SK-N-SH (cell line): ENCODE measurements at regions not wholly inside any gene's neighbourhood (a gene's known extent, or its start where the extent isn't known, plus 50 kb on each side); places are given as distances from the start of the nearest gene placed in this dataset.

Source experiments
- CTCF ChIA-PET: fragments of 300-600, 350-600 bp; formaldehyde crosslinking; extraction: SDS; loops from one replicate; lab custom pipeline; 2021; lab: Yijun Ruan, JAX
- POLR2A ChIA-PET: fragments of 350-600 bp; sonication (Branson Sonifier 250); formaldehyde crosslinking; extraction: SDS; loops from one replicate; lab custom pipeline; 2020; ENCODE audit warnings: antibody characterized with exemption, inconsistent platforms; lab: Yijun Ruan, JAX
- DNase-seq: peaks from one replicate; pipeline ENCODE4 v3.0.0; 2012
- H2AFZ ChIP-seq: fragments of 200-600 bp; sonication (generic); 2 replicates; pipeline ENCODE4 v1.8.1; 2016; ENCODE audit warnings: antibody characterized with exemption, mild to moderate bottlenecking, low read depth
- H3F3A ChIP-seq: fragments of 200-600 bp; sonication (generic); replicated peaks from 2 replicates; pipeline ENCODE3; 2016; ENCODE audit warnings: antibody characterized with exemption, mild to moderate bottlenecking; ENCODE audit not compliant: insufficient read depth
- H3K27ac ChIP-seq, 2 experiments: fragments of 200-500 bp in 1 of 2; fragments of 200-600 bp in 1 of 2; sonication (Bioruptor generic) in 1 of 2; sonication (generic), shearing (Covaris generic) in 1 of 2; 2 replicates each; pipeline versions ENCODE4 v1.5.1 to v1.6.1; 2014 to 2016; ENCODE audit warnings: low read depth in 2 of 2, inconsistent platforms in 1 of 2, low read length in 1 of 2, mild to moderate bottlenecking in 1 of 2, mixed read lengths in 1 of 2
- H3K27me3 ChIP-seq: fragments of 200-600 bp; sonication (generic), shearing (Covaris generic); 2 replicates; pipeline ENCODE4 v1.6.1; 2016; ENCODE audit warnings: mixed run types; ENCODE audit not compliant: insufficient read depth
- H3K36me3 ChIP-seq, 2 experiments: fragments of 200-500 bp in 1 of 2; fragments of 200-600 bp in 1 of 2; sonication (Bioruptor generic) in 1 of 2; sonication (generic) in 1 of 2; replicated peaks in 1 of 2; 2 replicates each; pipeline versions ENCODE3 to v1.5.1; 2014 to 2016; ENCODE audit warnings: low read length in 1 of 2, mild to moderate bottlenecking in 1 of 2; ENCODE audit not compliant: insufficient read depth in 2 of 2, control insufficient read depth in 1 of 2
- H3K4me1 ChIP-seq, 2 experiments: fragments of 200-500 bp in 1 of 2; fragments of 200-600 bp in 1 of 2; sonication (Bioruptor generic) in 1 of 2; sonication (generic), shearing (Covaris generic) in 1 of 2; 2 replicates each; pipeline versions ENCODE4 v1.5.1 to v1.6.1; 2014 to 2016; ENCODE audit warnings: low read depth in 1 of 2, low read length in 1 of 2, mixed run types in 1 of 2; ENCODE audit not compliant: insufficient read depth in 2 of 2, control insufficient read depth in 1 of 2
- H3K4me2 ChIP-seq: fragments of 200-600 bp; sonication (generic), shearing (Covaris generic); 2 replicates; pipeline ENCODE4 v1.6.1; 2017; ENCODE audit warnings: mixed run types
- H3K4me3 ChIP-seq, 2 experiments: fragments of 200-500 bp in 1 of 2; fragments of 200-600 bp in 1 of 2; sonication (Bioruptor generic) in 1 of 2; sonication (generic), shearing (Covaris generic) in 1 of 2; 2 replicates each; pipeline versions ENCODE4 v1.5.1 to v1.8.1; 2014 to 2016; ENCODE audit warnings: low read depth in 2 of 2, inconsistent platforms in 1 of 2, low read length in 1 of 2, mild to moderate bottlenecking in 1 of 2, mixed read lengths in 1 of 2, moderate library complexity in 1 of 2
- H3K79me2 ChIP-seq: fragments of 200-600 bp; sonication (generic); 2 replicates; pipeline ENCODE4 v1.8.1; 2017; ENCODE audit warnings: mild to moderate bottlenecking; ENCODE audit not compliant: insufficient read depth
- H3K9ac ChIP-seq: fragments of 200-600 bp; sonication (generic); 2 replicates; pipeline ENCODE4 v1.6.1; 2017; ENCODE audit warnings: mixed run types
- H3K9me2 ChIP-seq: fragments of 200-600 bp; sonication (generic); 2 replicates; pipeline ENCODE4 v1.6.1; 2017; ENCODE audit warnings: mixed run types
- H3K9me3 ChIP-seq: fragments of 200-600 bp; sonication (generic); 2 replicates; pipeline ENCODE4 v1.6.1; 2017; ENCODE audit warnings: mixed run types, mild to moderate bottlenecking, moderate library complexity
- H4K20me1 ChIP-seq: fragments of 200-600 bp; sonication (generic); 2 replicates; pipeline ENCODE4 v1.6.1; 2017; ENCODE audit warnings: mild to moderate bottlenecking, mixed run types; ENCODE audit not compliant: insufficient read depth
- CTCF ChIP-seq: fragments of 200-600 bp; sonication (generic); IDR thresholded peaks from 2 replicates; pipeline ENCODE4 v1.6.1; 2017; ENCODE audit warnings: antibody characterized with exemption, mild to moderate bottlenecking, moderate library complexity
- ELF1 ChIP-seq: IDR thresholded peaks from 2 replicates; pipeline ENCODE4 v1.4.0; 2012
- EP300 ChIP-seq, 2 experiments: IDR thresholded peaks; 2 replicates each; pipeline versions ENCODE4 v1.4.0 to v1.6.1; 2012; ENCODE audit warnings: borderline replicate concordance in 1 of 2, low read depth in 1 of 2, low read length in 1 of 2
- EZH2phosphoT487 ChIP-seq: fragments of 200-600 bp; sonication (generic); IDR thresholded peaks from 2 replicates; pipeline ENCODE4 v1.6.1; 2017; ENCODE audit warnings: low read depth, mixed run types, mild to moderate bottlenecking, antibody characterized with exemption, moderate library complexity, borderline replicate concordance
- GABPA ChIP-seq: IDR thresholded peaks from 2 replicates; pipeline ENCODE4 v1.4.0; 2012; ENCODE audit warnings: low read depth, mild to moderate bottlenecking
- GATA2 ChIP-seq: sonication (generic); formaldehyde crosslinking; IDR thresholded peaks from 2 replicates; pipeline ENCODE4 v1.5.0; 2020; ENCODE audit warnings: mild to moderate bottlenecking, missing genetic modification reagents
- JUND ChIP-seq: IDR thresholded peaks from 2 replicates; pipeline ENCODE4 v1.4.0; 2012
- MXI1 ChIP-seq: IDR thresholded peaks from 2 replicates; pipeline ENCODE4 v1.6.1; 2012; ENCODE audit warnings: mild to moderate bottlenecking, low read depth, low read length, improper control_type of control experiment
- NFIC ChIP-seq: IDR thresholded peaks from 2 replicates; pipeline ENCODE4 v1.4.0; 2012; ENCODE audit warnings: borderline replicate concordance
- RCOR1 ChIP-seq: fragments of 150-350 bp; IDR thresholded peaks from 2 replicates; pipeline ENCODE4 v1.6.1; 2017; ENCODE audit warnings: antibody characterized with exemption, low read length
- RFX5 ChIP-seq: IDR thresholded peaks from 2 replicates; pipeline ENCODE4 v1.6.1; 2012; ENCODE audit warnings: mild to moderate bottlenecking, improper control_type of control experiment, low read length
- SIN3A ChIP-seq: IDR thresholded peaks from 2 replicates; pipeline ENCODE4 v1.6.1; 2012; ENCODE audit warnings: low read depth, mild to moderate bottlenecking, low read length, moderate library complexity, borderline replicate concordance
- SMC3 ChIP-seq: IDR thresholded peaks from 2 replicates; pipeline ENCODE4 v1.6.1; 2012; ENCODE audit warnings: low read depth, low read length, improper control_type of control experiment
- TEAD4 ChIP-seq: IDR thresholded peaks from 2 replicates; pipeline ENCODE4 v1.4.0; 2012; ENCODE audit warnings: mild to moderate bottlenecking, borderline replicate concordance; ENCODE audit not compliant: insufficient read depth
- YY1 ChIP-seq: IDR thresholded peaks from 2 replicates; pipeline ENCODE4 v1.4.0; 2012; ENCODE audit warnings: low read depth, mild to moderate bottlenecking
- ZBTB33 ChIP-seq: IDR thresholded peaks from 2 replicates; pipeline ENCODE4 v1.4.0; 2012; ENCODE audit warnings: low read depth, borderline replicate concordance
- WGBS: methylation state at CpG from one replicate; pipeline ENCODE4 v1.1.6; 2017; ENCODE audit warnings: low lambda C conversion rate; 5-methylcytosine and 5-hydroxymethylcytosine counted together
- TF ChIP-seq, protein P1 (sequence below): fragments of 150-350 bp; IDR thresholded peaks from 2 replicates; pipeline ENCODE4 v1.6.1; 2017; ENCODE audit warnings: antibody characterized with exemption, low read length, low read depth, borderline replicate concordance
- TF ChIP-seq, protein P2 (sequence below): IDR thresholded peaks from 2 replicates; pipeline ENCODE4 v1.6.1; 2012; ENCODE audit warnings: mild to moderate bottlenecking, low read depth, low read length, moderate library complexity

GRCh38 chr1:218217040-218217439, 68.1 kb upstream of the RRP15 start (continued):
- TF ChIP-seq, protein P1, sequence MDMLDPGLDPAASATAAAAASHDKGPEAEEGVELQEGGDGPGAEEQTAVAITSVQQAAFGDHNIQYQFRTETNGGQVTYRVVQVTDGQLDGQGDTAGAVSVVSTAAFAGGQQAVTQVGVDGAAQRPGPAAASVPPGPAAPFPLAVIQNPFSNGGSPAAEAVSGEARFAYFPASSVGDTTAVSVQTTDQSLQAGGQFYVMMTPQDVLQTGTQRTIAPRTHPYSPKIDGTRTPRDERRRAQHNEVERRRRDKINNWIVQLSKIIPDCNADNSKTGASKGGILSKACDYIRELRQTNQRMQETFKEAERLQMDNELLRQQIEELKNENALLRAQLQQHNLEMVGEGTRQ = no peak

GRCh38 chr1:218219460-218219859, 65.6 kb upstream of the RRP15 start:
- 39% methylated on average over 2 of the region's 2 CpGs for WGBS
- no peak for TF ChIP-seq GATA2
- TF ChIP-seq EP300 (IDR thresholded peaks at IDR 0.05; ENCODE audit: borderline replicate concordance in 1 of 2, low read depth in 1 of 2, low read length in 1 of 2) = no peak
- TF ChIP-seq SMC3 = no peak
- TF ChIP-seq GABPA = no peak
- no peak for TF ChIP-seq ELF1
- TF ChIP-seq CTCF = no peak
- TF ChIP-seq ZBTB33 = no peak
- no peak for TF ChIP-seq MXI1
- no peak for TF ChIP-seq SIN3A
- no peaks in the 10 kb centered on the region for H3K79me2 ChIP-seq
- H3K4me2 ChIP-seq = no peak overlapping the region
- POLR2A ChIA-PET = no interaction called here
- no peak overlapping the region for H3K27ac ChIP-seq
- no peaks in the 10 kb centered on the region for H3K36me3 ChIP-seq
- no peaks in the 10 kb centered on the region for H3K27me3 ChIP-seq
- CTCF ChIA-PET = no interaction called here
- H3K9me2 ChIP-seq = no peaks in the 10 kb centered on the region
- H3K4me3 ChIP-seq = no peak overlapping the region
- no peaks in the 10 kb centered on the region for H3F3A ChIP-seq
- H3K4me1 ChIP-seq = no peaks in the 10 kb centered on the region
- H4K20me1 ChIP-seq = no peaks in the 10 kb centered on the region
- no peak overlapping the region for H2AFZ ChIP-seq
- no peak for DNase-seq
- H3K9ac ChIP-seq = no peak overlapping the region
- H3K9me3 ChIP-seq = no peaks in the 10 kb centered on the region

- Histone ChIP-seq H3K4me3 (no peak overlapping the region), H3K4me1 (no peaks in the 10 kb centered on the region), H3F3A (no peaks in the 10 kb centered on the region), H2AFZ (no peak overlapping the region), H3K4me2 (no peak overlapping the region), H3K27ac (no peak overlapping the region), H3K9me3 (no peaks in the 10 kb centered on the region), H3K9me2 (no peaks in the 10 kb centered on the region), H4K20me1 (no peaks in the 10 kb centered on the region), H3K79me2 (no peaks in the 10 kb centered on the region), H3K27me3 (no peaks in the 10 kb centered on the region), H3K36me3 (no peaks in the 10 kb centered on the region), H3K9ac (no peak overlapping the region)
- ChIA-PET CTCF (interaction anchor here (1.5 kb wide), 1 partner anchor 11 kb away, joined by 3 read pairs; no protein-coding TSS in a partner anchor), POLR2A (no interaction called here)
- DNase-seq = no peak
- 30% methylated on average over 1 of the region's 1 CpG for WGBS
- no peak for TF ChIP-seq EZH2phosphoT487
- TF ChIP-seq RCOR1 = no peak
- TF ChIP-seq RFX5 = no peak
- no peak for TF ChIP-seq TEAD4
- no peak for TF ChIP-seq GABPA
- TF ChIP-seq, protein P2, sequence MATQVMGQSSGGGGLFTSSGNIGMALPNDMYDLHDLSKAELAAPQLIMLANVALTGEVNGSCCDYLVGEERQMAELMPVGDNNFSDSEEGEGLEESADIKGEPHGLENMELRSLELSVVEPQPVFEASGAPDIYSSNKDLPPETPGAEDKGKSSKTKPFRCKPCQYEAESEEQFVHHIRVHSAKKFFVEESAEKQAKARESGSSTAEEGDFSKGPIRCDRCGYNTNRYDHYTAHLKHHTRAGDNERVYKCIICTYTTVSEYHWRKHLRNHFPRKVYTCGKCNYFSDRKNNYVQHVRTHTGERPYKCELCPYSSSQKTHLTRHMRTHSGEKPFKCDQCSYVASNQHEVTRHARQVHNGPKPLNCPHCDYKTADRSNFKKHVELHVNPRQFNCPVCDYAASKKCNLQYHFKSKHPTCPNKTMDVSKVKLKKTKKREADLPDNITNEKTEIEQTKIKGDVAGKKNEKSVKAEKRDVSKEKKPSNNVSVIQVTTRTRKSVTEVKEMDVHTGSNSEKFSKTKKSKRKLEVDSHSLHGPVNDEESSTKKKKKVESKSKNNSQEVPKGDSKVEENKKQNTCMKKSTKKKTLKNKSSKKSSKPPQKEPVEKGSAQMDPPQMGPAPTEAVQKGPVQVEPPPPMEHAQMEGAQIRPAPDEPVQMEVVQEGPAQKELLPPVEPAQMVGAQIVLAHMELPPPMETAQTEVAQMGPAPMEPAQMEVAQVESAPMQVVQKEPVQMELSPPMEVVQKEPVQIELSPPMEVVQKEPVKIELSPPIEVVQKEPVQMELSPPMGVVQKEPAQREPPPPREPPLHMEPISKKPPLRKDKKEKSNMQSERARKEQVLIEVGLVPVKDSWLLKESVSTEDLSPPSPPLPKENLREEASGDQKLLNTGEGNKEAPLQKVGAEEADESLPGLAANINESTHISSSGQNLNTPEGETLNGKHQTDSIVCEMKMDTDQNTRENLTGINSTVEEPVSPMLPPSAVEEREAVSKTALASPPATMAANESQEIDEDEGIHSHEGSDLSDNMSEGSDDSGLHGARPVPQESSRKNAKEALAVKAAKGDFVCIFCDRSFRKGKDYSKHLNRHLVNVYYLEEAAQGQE = no peak
- no peak for TF ChIP-seq JUND
- no peak for TF ChIP-seq NFIC
- no peak for TF ChIP-seq YY1
- TF ChIP-seq SIN3A = no peak
These were observed 61.0 kb upstream of the RRP15 start for GRCh38 chr1:218224101-218224500.
